ENCODE measurements at regions not wholly inside any gene's neighbourhood (a gene's known extent, or its start where the extent isn't known, plus 50 kb on each side); places are given as distances from the start of the nearest gene placed in this dataset.

GRCh38 chr4:79255793-79256192 is 70.1 kb downstream of the NAA11 start:
- Histone ChIP-seq H3K36me3 (no peaks in the 10 kb centered on the region), H3K9me3 (peaks cover 0 to 15% (median 2%) of the 10 kb centered on the region in 8 donors), H3K4me1 (no peaks in the 10 kb centered on the region), H3K4me3 (no peak overlapping the region), H3K27me3 (replicated peaks in 1 of 7) (no peaks in the 10 kb centered on the region), H3K27ac (no peak overlapping the region)
- intact Hi-C loops (cut with DNase I; ENCODE audit: low total_unique reads) = no loop called here
- no peak for TF ChIP-seq CTCF (IDR thresholded peaks at IDR 0.05 in 8 of 11, conservative IDR thresholded peaks at IDR 0.05 in 3 of 11)
- TF ChIP-seq POLR2A (IDR thresholded peaks at IDR 0.05) = no peak
- TF ChIP-seq POLR2AphosphoS5 (IDR thresholded peaks at IDR 0.05) = no peak
- no peak for DNase-seq
- WGBS, 5 donors = 90 to 95% (median 92%) methylated on average over 6 of the region's 6 CpGs

GRCh38 chr4:79253924-79254323 is 71.9 kb downstream of the NAA11 start:
- 87 to 100% (median 95%) methylated on average over 1 of the region's 1 CpG for WGBS, 5 donors
- Histone ChIP-seq H3K4me1 (no peaks in the 10 kb centered on the region), H3K36me3 (no peaks in the 10 kb centered on the region), H3K9me3 (peaks cover 0 to 11% (median 0%) of the 10 kb centered on the region in 8 donors), H3K27ac (no peak overlapping the region), H3K4me3 (no peak overlapping the region), H3K27me3 (replicated peaks in 1 of 7) (no peaks in the 10 kb centered on the region)
- intact Hi-C loops (cut with DNase I; ENCODE audit: low total_unique reads) = no loop called here
- DNase-seq = no peak
- TF ChIP-seq POLR2A (IDR thresholded peaks at IDR 0.05) (no peak), POLR2AphosphoS5 (IDR thresholded peaks at IDR 0.05) (no peak), CTCF (IDR thresholded peaks at IDR 0.05 in 8 of 11, conservative IDR thresholded peaks at IDR 0.05 in 3 of 11) (no peak)

GRCh38 chr4:79253168-79253567 is 72.7 kb downstream of the NAA11 start:
- Histone ChIP-seq H3K27me3 (replicated peaks in 1 of 7) (no peaks in the 10 kb centered on the region), H3K27ac (no peak overlapping the region), H3K4me1 (no peaks in the 10 kb centered on the region), H3K9me3 (peaks cover 0 to 4% (median 0%) of the 10 kb centered on the region in 8 donors), H3K36me3 (no peaks in the 10 kb centered on the region), H3K4me3 (no peak overlapping the region)
- TF ChIP-seq CTCF (IDR thresholded peaks at IDR 0.05 in 8 of 11, conservative IDR thresholded peaks at IDR 0.05 in 3 of 11) (no peak), POLR2A (IDR thresholded peaks at IDR 0.05) (no peak), POLR2AphosphoS5 (IDR thresholded peaks at IDR 0.05) (no peak)
- intact Hi-C loops (cut with DNase I; ENCODE audit: low total_unique reads) = no loop called here
- no peak for DNase-seq

- H3K27ac ChIP-seq = no peak overlapping the region
- no peaks in the 10 kb centered on the region for H3K4me1 ChIP-seq
- no peak overlapping the region for H3K4me3 ChIP-seq
- 78 to 94% (median 90%) methylated on average over 4 of the region's 4 CpGs for WGBS, 5 donors
- DNase-seq = no peak
- intact Hi-C loops (cut with DNase I; ENCODE audit: low total_unique reads) = no loop called here
- H3K9me3 ChIP-seq = no peaks in the 10 kb centered on the region
- TF ChIP-seq POLR2A (IDR thresholded peaks at IDR 0.05) = no peak
- no peak for TF ChIP-seq POLR2AphosphoS5 (IDR thresholded peaks at IDR 0.05)
- no peak for TF ChIP-seq CTCF (IDR thresholded peaks at IDR 0.05 in 8 of 11, conservative IDR thresholded peaks at IDR 0.05 in 3 of 11)
- H3K36me3 ChIP-seq = no peaks in the 10 kb centered on the region
- H3K27me3 ChIP-seq (replicated peaks in 1 of 7) = no peaks in the 10 kb centered on the region
Observed at GRCh38 chr4:79250887-79251286, 75.0 kb downstream of the NAA11 start.
